Activated naive CD4-positive, alpha-beta T cell treated with anti-CD3 and anti-CD28 coated beads, Interleukin-2, amount 10 ng/mL, durations not matched to agents 7 days and 5 days (primary cell): ENCODE measurements at regions not wholly inside any gene's neighbourhood (a gene's known extent, or its start where the extent isn't known, plus 50 kb on each side); places are given as distances from the start of the nearest gene placed in this dataset.

Experiments used
- CTCF ChIA-PET: fragments of 350-600 bp; sonication (Branson Sonifier 250); formaldehyde crosslinking; loops from one replicate; lab custom pipeline; 2021; ENCODE audit warnings: antibody characterized with exemption; lab: Charles Lee
- DNase-seq: peaks from one replicate; pipeline ENCODE4 v3.0.0-alpha.2; 2020
- H3K27ac Mint-ChIP-seq: one replicate; pipeline ENCODE4 v1.8.0; 2021; ENCODE audit warnings: mild to moderate bottlenecking, moderate library complexity, mixed read lengths
- H3K27me3 Mint-ChIP-seq: one replicate; pipeline ENCODE4 v1.8.0; 2021; ENCODE audit warnings: mild to moderate bottlenecking, mixed read lengths
- H3K36me3 Mint-ChIP-seq: one replicate; pipeline ENCODE4 v1.8.0; 2021; ENCODE audit warnings: mixed read lengths
- H3K4me1 Mint-ChIP-seq: one replicate; pipeline ENCODE4 v1.8.0; 2021; ENCODE audit warnings: mixed read lengths
- H3K4me3 Mint-ChIP-seq: one replicate; pipeline ENCODE4 v1.8.0; 2021; ENCODE audit warnings: mild to moderate bottlenecking, moderate library complexity, mixed read lengths
- H3K9me3 Mint-ChIP-seq: one replicate; pipeline ENCODE4 v1.8.0; 2021; ENCODE audit warnings: mixed read lengths

DNA sequence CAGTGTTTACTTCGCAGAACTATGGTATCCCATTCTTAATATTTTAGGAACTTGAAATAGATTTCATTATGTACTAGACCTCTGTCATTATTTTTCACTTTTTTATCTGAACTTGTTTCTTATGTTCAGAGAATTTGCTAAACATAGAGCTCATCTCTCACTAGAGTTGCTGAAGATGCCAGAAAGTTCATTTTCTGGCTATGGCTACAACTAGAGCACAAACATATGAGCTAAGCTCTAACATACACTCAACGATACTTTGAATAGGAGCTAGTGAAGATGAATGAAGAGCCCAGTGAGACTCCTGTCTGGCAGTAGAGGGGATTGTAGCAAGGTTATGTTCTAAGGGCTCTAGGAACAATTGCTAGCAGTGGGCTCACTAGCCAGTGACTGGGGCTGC lies 582.2 kb downstream of the KIF4B start:
- Mint-ChIP-seq H3K4me3 (no peak overlapping the region), H3K27ac (no peak overlapping the region), H3K4me1 (no peaks in the 10 kb centered on the region), H3K9me3 (no peaks in the 10 kb centered on the region), H3K27me3 (no peaks in the 10 kb centered on the region), H3K36me3 (no peaks in the 10 kb centered on the region)
- DNase-seq, result no peak
- CTCF ChIA-PET, result no interaction called here

DNA sequence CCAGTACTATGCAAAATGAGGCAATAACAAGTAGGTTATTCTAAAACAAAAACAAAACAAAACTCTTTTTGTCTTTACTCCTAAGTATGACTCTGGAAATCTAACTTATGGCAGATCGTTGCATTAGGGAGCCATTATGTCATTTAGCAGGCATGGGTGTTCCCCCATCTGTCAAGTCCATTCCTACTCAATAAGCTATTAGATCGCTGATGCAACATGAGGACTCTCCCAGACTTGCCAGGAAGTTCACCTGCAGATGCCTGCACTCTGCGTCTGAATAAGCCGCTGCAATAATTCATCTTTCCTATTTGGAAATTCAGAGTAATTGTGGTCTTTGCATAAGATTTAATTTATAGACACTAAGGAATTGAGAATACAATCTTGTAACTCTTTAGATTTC lies 585.0 kb downstream of the KIF4B start:
- Mint-ChIP-seq H3K27ac (no peak overlapping the region), H3K9me3 (no peaks in the 10 kb centered on the region), H3K27me3 (no peaks in the 10 kb centered on the region), H3K4me3 (no peak overlapping the region), H3K36me3 (no peaks in the 10 kb centered on the region), H3K4me1 (no peaks in the 10 kb centered on the region)
- no peak for DNase-seq
- CTCF ChIA-PET, result no interaction called here

DNA sequence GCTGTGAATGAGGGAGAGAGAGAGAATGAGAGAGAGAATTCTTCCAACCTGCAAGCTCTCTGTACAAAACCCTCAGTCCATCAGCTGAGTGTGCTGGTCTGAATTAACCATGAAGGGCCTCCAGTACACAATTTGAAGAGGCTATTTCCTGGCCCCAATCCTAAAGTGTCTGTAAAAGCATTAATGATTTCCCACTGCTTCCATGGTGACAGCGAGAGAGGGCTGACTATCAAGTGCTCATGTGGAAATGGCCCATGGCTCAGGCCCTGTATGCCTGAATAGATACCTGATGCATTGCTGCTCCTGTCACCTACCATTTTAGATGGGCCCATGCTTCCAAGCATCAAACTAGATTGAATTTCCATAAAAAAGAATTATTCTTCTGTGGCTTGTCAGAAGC lies 592.4 kb downstream of the KIF4B start:
- H3K9me3 Mint-ChIP-seq, result no peaks in the 10 kb centered on the region
- CTCF ChIA-PET, result no interaction called here
- no peaks in the 10 kb centered on the region for H3K27me3 Mint-ChIP-seq

GRCh38 chr5:155616779-155617392 lies 603.3 kb downstream of the KIF4B start:
- Mint-ChIP-seq H3K4me3 (no peak overlapping the region), H3K9me3 (no peaks in the 10 kb centered on the region), H3K4me1 (no peaks in the 10 kb centered on the region), H3K27ac (no peak overlapping the region), H3K27me3 (peaks cover 20% of the 10 kb centered on the region), H3K36me3 (no peaks in the 10 kb centered on the region)
- CTCF ChIA-PET, result interaction anchor here (0.7 to 1.1 kb wide), 2 partner anchors 13 to 1515 kb away, joined by 3 read pairs; no protein-coding TSS in a partner anchor
- peak; percentile 65 for DNase-seq

More for the DNA sequence above, 592.4 kb downstream of the KIF4B start:
- H3K36me3 Mint-ChIP-seq, result no peaks in the 10 kb centered on the region
- DNase-seq, result no peak
- no peaks in the 10 kb centered on the region for H3K4me1 Mint-ChIP-seq
- no peak overlapping the region for H3K27ac Mint-ChIP-seq
- no peak overlapping the region for H3K4me3 Mint-ChIP-seq

GRCh38 chr5:155619688-155620087 lies 606.1 kb downstream of the KIF4B start:
- H3K27me3 Mint-ChIP-seq, result peaks cover 23% of the 10 kb centered on the region
- H3K4me1 Mint-ChIP-seq, result no peaks in the 10 kb centered on the region
- CTCF ChIA-PET, result no interaction called here

GRCh38 chr5:155620821-155621410 lies 607.4 kb downstream of the KIF4B start:
- Mint-ChIP-seq H3K27me3 (peaks cover 24% of the 10 kb centered on the region), H3K27ac (no peak overlapping the region), H3K9me3 (no peaks in the 10 kb centered on the region), H3K36me3 (no peaks in the 10 kb centered on the region), H3K4me1 (no peaks in the 10 kb centered on the region), H3K4me3 (no peak overlapping the region)
- DNase-seq, result no peak
- CTCF ChIA-PET, result no interaction called here

More at GRCh38 chr5:155619688-155620087, 606.1 kb downstream of the KIF4B start:
- Mint-ChIP-seq H3K27ac (no peak overlapping the region), H3K36me3 (no peaks in the 10 kb centered on the region), H3K4me3 (no peak overlapping the region), H3K9me3 (no peaks in the 10 kb centered on the region)
- no peak for DNase-seq

- H3K36me3 Mint-ChIP-seq, result no peaks in the 10 kb centered on the region
- H3K4me1 Mint-ChIP-seq, result no peaks in the 10 kb centered on the region
- H3K9me3 Mint-ChIP-seq, result no peaks in the 10 kb centered on the region
- H3K27ac Mint-ChIP-seq, result no peak overlapping the region
- H3K27me3 Mint-ChIP-seq, result peaks cover 22% of the 10 kb centered on the region
- H3K4me3 Mint-ChIP-seq, result no peak overlapping the region
- no peak for DNase-seq
- CTCF ChIA-PET, result no interaction called here
These were observed 611.2 kb downstream of the KIF4B start for GRCh38 chr5:155624597-155625241.

GRCh38 chr5:155625315-155625714 lies 611.8 kb downstream of the KIF4B start:
- H3K27me3 Mint-ChIP-seq, result peaks cover 19% of the 10 kb centered on the region

DNA sequence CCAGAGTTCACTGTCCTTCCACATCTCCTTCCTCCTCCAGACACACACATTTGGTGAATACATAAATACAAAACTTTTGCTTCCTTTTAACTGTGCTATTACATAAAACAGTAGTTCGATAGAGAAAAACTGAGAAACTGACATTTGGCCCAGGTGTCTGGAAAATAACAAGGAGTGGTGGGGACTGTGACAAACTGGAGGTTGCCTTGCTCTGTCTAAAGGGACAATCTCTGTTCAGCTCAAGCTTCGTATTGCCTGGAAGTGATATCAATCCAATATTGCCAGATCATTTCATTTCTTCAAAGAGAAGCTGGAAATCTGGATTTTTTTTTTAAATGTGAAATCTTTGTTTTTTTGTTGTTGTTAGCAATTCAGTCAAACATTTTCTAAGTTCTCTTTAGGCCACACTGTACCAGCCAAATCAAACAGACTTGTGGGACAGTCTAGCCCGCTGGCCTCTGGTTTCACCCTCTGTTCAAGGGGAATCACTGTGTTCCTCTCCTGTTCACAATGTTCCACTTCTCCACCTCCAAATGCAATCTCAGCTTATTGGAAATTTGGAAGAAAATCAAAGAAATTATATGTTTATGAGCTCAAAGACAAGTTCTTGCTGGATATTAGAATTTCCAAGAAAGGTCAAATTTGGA lies 612.5 kb downstream of the KIF4B start:
- no peaks in the 10 kb centered on the region for H3K9me3 Mint-ChIP-seq
- H3K4me1 Mint-ChIP-seq, result no peaks in the 10 kb centered on the region
- H3K27ac Mint-ChIP-seq, result no peak overlapping the region
- H3K4me3 Mint-ChIP-seq, result no peak overlapping the region
- DNase-seq, result no peak
- H3K27me3 Mint-ChIP-seq, result peaks cover 12% of the 10 kb centered on the region
- no peaks in the 10 kb centered on the region for H3K36me3 Mint-ChIP-seq
- CTCF ChIA-PET, result no interaction called here

More at GRCh38 chr5:155625315-155625714, 611.8 kb downstream of the KIF4B start:
- no peak overlapping the region for H3K27ac Mint-ChIP-seq
- no peaks in the 10 kb centered on the region for H3K36me3 Mint-ChIP-seq
- H3K9me3 Mint-ChIP-seq, result no peaks in the 10 kb centered on the region
- no peak for DNase-seq
- H3K4me3 Mint-ChIP-seq, result no peak overlapping the region
- H3K4me1 Mint-ChIP-seq, result no peaks in the 10 kb centered on the region
- CTCF ChIA-PET, result no interaction called here

- Mint-ChIP-seq H3K27me3 (peaks cover 7% of the 10 kb centered on the region), H3K9me3 (no peaks in the 10 kb centered on the region), H3K4me3 (no peak overlapping the region), H3K27ac (no peak overlapping the region), H3K36me3 (no peaks in the 10 kb centered on the region), H3K4me1 (no peaks in the 10 kb centered on the region)
- DNase-seq, result no peak
- CTCF ChIA-PET, result no interaction called here
These were observed 613.0 kb downstream of the KIF4B start for GRCh38 chr5:155626592-155626991.

- no peaks in the 10 kb centered on the region for H3K36me3 Mint-ChIP-seq
- no peaks in the 10 kb centered on the region for H3K4me1 Mint-ChIP-seq
- no peaks in the 10 kb centered on the region for H3K9me3 Mint-ChIP-seq
- DNase-seq, result no peak
- H3K4me3 Mint-ChIP-seq, result no peak overlapping the region
- H3K27me3 Mint-ChIP-seq, result peaks cover 5% of the 10 kb centered on the region
- CTCF ChIA-PET, result no interaction called here
- H3K27ac Mint-ChIP-seq, result no peak overlapping the region
These were observed 614.8 kb downstream of the KIF4B start for GRCh38 chr5:155628346-155628745.

DNA sequence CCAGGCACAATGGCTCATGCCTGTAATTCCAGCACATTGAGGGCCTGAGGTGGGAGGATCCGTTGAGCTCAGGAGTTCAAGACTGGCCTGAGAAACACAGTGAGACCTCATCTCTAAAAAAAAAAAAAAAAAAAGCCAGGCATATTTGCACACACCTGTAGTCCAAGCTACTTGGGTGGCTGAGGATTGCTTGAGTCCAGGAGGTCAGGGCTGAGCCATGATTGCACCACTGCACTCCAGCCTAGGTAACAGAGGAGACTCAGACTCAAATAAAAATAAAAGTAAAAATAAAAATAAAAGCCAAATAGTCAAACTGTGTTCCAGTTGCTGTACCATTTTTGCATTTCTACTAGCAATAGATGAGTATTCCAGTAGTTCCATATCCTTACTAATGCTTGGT lies 616.0 kb downstream of the KIF4B start:
- Mint-ChIP-seq H3K27ac (no peak overlapping the region), H3K36me3 (no peaks in the 10 kb centered on the region), H3K4me3 (no peak overlapping the region), H3K9me3 (no peaks in the 10 kb centered on the region), H3K27me3 (peaks cover 2% of the 10 kb centered on the region), H3K4me1 (no peaks in the 10 kb centered on the region)
- DNase-seq, result no peak
- CTCF ChIA-PET, result interaction anchor here (0.6 kb wide), 2 partner anchors 27 to 272 kb away, joined by 3 read pairs; no protein-coding TSS in a partner anchor

DNA sequence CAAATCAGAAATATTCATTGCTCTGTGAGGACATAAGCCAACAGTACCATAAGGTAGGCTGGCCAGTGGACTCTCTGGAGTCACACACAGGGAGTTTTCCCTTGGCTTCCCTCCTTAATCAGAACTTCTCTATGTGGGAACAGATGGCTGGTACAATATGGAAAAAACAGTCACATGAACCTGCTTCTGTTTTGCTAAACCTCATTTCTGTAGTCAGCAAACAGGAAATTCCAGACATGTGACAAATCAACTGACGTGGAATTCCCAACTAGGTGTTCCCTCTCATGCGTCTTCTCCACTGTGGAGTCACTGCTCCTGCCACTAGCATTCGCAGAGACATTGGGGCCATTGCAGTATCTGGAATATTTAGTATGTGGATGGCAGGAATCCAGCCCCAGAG lies 617.6 kb downstream of the KIF4B start:
- H3K4me3 Mint-ChIP-seq, result no peak overlapping the region
- no peaks in the 10 kb centered on the region for H3K36me3 Mint-ChIP-seq
- no peaks in the 10 kb centered on the region for H3K4me1 Mint-ChIP-seq
- no peaks in the 10 kb centered on the region for H3K9me3 Mint-ChIP-seq
- CTCF ChIA-PET, result no interaction called here
- no peak overlapping the region for H3K27ac Mint-ChIP-seq
- no peaks in the 10 kb centered on the region for H3K27me3 Mint-ChIP-seq
- no peak for DNase-seq

GRCh38 chr5:155633338-155633957 lies 619.9 kb downstream of the KIF4B start:
- H3K36me3 Mint-ChIP-seq, result no peaks in the 10 kb centered on the region
- CTCF ChIA-PET, result no interaction called here

More at GRCh38 chr5:155633338-155633957, 619.9 kb downstream of the KIF4B start:
- Mint-ChIP-seq H3K4me3 (no peak overlapping the region), H3K9me3 (no peaks in the 10 kb centered on the region), H3K4me1 (no peaks in the 10 kb centered on the region), H3K27me3 (no peaks in the 10 kb centered on the region), H3K27ac (no peak overlapping the region)
- no peak for DNase-seq
